ENCODE measurements at regions not wholly inside any gene's neighbourhood (a gene's known extent, or its start where the extent isn't known, plus 50 kb on each side); places are given as distances from the start of the nearest gene placed in this dataset.

DNA sequence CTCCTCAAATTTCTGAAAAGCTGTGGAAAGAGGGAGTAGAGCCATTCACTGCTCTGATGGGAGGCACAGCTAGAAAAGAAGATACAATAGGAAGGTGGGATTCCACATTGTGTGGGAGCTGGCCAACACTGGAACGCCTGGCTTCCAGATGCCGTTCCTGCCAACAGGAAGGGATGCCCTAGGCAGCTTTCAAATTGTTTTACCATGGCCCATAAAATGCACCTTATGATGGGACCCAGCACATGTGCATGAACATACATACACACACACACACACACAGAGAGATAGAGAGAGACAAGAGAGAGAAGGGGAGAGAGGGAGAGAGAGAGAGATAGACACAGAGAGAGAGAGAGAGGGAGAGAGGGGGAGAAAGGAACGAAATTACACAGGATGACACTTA is 86.1 kb upstream of the BZW1 start:
- in situ Hi-C loops (cut with HindIII; ENCODE audit: low pct_unique_long_range_greater_than_20kb, low sequenced_read_pairs) = no loop called here
- DNase-seq (ENCODE audit: low read depth) = no peak

DNA sequence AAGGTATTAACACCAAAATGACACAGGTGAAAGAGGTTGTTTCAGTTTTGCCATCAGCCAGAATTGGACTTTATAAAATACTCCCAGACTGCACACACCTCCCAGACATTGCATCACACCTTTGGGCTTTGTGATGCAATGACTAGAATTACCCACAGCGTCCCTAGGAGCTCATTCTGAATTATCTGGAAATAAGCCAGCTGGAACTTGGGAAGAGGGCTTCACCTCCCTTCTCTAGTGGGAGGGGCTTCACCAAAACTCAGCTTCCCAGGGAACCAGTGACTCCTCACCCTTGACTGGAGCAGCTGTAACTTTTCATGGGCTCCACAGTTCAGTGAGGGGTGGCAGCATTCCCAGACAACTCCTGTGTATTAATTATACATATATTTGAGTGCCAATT is 83.1 kb upstream of the BZW1 start:
- DNase-seq (ENCODE audit: low read depth) = no peak
- in situ Hi-C loops (cut with HindIII; ENCODE audit: low pct_unique_long_range_greater_than_20kb, low sequenced_read_pairs) = no loop called here

DNA sequence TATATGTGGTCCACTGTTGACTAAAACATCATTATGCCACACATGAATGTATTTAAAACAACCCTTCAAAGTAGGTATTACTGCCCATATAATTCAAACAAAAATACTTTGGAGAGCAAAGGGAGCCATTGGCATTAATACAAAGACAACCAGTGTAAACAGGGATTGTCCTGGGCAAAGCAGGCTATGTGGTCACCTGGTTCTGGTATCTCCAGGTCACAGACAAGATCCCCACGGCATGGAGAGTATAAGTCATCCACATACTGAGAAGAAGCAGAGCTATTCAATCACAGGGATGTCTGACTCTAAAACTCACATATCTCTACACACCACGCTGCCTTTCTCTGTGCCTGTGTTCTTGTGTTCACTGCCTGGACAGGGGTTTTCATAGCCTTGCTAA is 81.4 kb upstream of the BZW1 start:
- no peak for DNase-seq (ENCODE audit: low read depth)
- in situ Hi-C loops (cut with HindIII; ENCODE audit: low pct_unique_long_range_greater_than_20kb, low sequenced_read_pairs) = no loop called here

DNA sequence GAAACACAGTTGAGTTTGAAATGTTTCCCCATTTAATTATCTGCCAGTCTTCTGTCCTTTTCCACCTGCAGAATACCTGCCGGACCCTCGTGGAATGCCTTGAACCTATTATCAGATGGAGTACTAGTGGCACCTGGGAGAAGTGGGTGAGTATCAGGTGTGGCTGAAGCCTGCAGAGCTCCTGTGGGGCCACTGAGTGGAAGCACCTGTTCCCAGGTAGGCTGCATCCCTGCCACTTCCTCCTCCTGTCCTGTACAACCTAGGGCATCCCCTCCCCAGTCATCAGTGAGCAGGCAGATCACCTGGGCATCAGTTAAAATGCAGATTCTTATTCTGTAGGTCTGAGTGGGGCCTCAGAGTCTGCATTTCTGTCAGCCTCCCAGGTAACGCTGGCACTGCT is 80.8 kb upstream of the BZW1 start:
- DNase-seq (ENCODE audit: low read depth) = no peak
- in situ Hi-C loops (cut with HindIII; ENCODE audit: low pct_unique_long_range_greater_than_20kb, low sequenced_read_pairs) = no loop called here

DNA sequence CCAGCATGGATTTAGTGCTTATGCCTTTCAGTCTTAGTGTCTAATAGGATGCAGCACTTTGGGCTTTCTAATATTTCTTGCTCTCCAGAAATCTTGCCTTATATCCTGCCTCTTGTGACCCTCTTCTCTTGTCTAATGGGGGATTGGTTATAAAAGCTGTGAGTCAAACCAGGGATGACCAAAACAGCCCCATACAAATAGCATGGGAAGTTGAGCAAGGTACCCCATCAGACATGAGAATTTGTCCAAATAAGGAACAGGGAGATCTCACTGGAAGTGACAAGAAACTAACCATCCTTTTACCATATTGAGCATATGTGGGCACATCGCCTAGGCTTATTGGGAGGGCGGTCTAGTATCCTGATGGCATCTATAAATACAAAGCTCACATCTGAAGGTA is 78.8 kb upstream of the BZW1 start:
- in situ Hi-C loops (cut with HindIII; ENCODE audit: low pct_unique_long_range_greater_than_20kb, low sequenced_read_pairs) = no loop called here
- DNase-seq (ENCODE audit: low read depth) = no peak

DNA sequence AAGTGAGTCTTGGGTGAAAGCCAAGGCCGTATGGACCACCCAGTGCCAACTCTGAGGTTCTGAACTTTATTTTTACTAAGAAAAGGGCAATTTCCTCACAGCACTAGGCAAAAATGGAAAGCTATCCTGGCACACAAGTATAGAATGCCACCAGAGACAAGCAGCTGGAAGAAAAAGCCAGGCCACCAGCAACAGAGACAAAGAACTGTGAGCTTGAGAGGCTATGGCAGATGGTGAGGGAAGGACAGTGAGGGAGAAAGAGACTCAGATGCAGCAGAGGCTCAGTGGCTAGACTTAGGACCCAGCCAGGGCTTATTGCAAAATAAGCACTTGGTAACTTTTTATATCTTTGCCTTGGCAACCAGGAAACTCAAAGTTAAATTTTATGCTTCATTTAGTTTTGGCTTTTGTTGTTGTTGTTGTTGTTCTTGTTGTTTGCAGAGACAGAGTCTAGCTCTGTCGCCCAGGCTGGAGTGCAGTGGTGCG is 78.0 kb upstream of the BZW1 start:
- in situ Hi-C loops (cut with HindIII; ENCODE audit: low pct_unique_long_range_greater_than_20kb, low sequenced_read_pairs) = no loop called here
- DNase-seq (ENCODE audit: low read depth) = no peak

DNA sequence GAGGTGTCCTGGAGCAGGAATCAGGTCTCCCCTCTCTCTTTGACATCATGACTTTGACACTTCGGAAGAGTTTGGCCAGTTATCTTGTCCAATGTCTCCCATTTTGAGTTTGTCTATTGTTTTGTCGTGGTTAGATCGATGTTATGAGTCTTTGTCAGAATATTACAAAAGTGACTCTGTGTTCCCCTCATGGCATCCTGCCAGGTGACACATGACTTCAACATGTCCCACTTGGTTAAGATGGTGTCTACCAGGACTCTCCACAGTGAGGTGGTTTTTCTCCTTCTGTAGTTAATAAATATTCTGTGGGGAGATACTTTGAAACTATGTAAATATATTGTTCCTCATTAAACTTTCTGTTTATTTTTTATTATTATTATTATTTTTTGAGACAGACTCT is 76.6 kb upstream of the BZW1 start:
- in situ Hi-C loops (cut with HindIII; ENCODE audit: low pct_unique_long_range_greater_than_20kb, low sequenced_read_pairs) = no loop called here
- DNase-seq (ENCODE audit: low read depth) = no peak

DNA sequence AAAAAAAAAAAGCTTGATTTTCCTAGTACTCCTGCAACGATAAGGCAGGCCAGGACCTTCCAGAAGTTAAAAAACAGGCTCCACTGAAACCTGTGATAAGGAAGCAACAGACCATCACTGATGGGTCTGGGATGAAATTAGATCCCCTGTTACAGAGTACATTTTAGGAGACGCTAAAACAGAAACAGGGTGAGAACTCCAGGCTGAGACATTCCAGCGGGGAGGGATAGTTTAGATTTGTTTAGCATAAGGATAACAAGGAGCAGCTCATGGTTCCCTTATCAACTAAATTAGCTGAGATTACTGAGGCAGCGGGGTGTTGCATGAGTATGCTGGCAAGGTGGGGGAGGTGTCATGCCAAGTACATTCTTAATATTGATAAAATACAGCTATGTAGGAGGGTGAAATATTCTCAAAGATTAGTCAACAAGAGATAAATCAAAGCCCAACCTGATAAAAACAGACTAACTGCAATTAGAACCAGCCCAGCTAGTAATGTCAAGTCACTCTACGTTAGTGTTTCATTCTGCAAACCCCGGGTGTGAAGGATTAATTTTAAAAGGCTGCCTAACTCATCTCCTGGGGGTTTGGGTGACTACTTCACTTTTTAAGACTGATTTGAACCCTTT is 75.0 kb upstream of the BZW1 start:
- in situ Hi-C loops (cut with HindIII; ENCODE audit: low pct_unique_long_range_greater_than_20kb, low sequenced_read_pairs) = no loop called here
- no peak for DNase-seq (ENCODE audit: low read depth)

DNA sequence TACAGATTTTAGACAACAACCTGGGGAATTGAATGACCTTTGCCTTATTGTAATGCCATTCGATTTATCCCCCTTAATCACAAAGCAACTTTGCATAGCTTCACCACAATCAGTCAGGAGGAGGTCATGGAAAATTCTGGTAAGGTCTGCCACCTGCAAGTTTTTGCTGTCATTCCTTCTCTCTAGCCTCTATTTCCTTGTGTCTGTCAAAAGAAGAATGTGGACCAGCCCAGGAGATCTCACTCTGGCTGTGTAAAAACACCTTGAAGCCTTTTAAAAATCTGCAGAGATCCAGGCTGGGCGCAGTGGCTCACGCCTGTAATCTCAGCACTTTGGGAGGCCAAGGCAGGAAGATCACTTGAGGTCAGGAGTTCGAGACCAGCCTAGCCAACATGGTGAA is 74.1 kb upstream of the BZW1 start:
- in situ Hi-C loops (cut with HindIII; ENCODE audit: low pct_unique_long_range_greater_than_20kb, low sequenced_read_pairs) = no loop called here
- no peak for DNase-seq (ENCODE audit: low read depth)

DNA sequence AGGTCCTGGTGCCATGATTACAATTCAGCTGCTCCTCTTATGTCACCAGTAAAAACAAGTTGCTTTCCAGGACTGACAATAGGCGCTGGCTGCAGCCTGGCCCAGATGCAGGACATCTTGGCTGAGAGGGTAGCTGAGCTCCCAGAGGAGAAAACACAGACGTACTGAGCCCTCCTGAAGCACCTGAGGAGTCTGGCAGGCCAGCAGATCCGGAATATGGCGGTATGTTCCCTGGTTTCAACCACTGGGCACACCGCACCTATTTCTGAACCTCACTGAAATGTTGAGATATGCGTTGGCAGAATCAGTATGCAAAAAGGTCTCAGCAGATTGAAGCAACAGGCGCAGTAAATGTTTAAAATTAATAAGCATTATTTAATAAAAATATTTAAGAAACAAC is 73.1 kb upstream of the BZW1 start:
- DNase-seq (ENCODE audit: low read depth) = no peak
- in situ Hi-C loops (cut with HindIII; ENCODE audit: low pct_unique_long_range_greater_than_20kb, low sequenced_read_pairs) = no loop called here

DNA sequence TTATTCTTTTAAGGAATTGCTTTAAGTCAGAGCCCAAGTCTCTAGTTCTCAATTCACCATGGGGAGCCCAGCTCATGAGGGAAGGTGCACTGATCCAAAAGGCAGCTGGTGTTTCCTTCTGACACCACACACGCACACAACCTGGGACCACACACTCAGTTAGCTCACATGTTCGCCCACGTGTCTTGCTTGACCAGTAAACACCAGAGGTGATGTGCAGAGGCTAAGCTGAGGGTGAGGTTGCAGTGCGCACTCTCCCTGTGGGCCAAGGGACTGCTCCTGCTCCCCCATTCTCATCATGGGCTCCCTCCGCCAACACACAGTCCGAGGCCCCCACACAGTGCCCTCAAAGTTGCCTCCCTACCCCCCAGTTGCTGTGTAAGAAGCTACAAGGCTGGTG is 70.8 kb upstream of the BZW1 start:
- in situ Hi-C loops (cut with HindIII; ENCODE audit: low pct_unique_long_range_greater_than_20kb, low sequenced_read_pairs) = no loop called here
- no peak for DNase-seq (ENCODE audit: low read depth)

DNA sequence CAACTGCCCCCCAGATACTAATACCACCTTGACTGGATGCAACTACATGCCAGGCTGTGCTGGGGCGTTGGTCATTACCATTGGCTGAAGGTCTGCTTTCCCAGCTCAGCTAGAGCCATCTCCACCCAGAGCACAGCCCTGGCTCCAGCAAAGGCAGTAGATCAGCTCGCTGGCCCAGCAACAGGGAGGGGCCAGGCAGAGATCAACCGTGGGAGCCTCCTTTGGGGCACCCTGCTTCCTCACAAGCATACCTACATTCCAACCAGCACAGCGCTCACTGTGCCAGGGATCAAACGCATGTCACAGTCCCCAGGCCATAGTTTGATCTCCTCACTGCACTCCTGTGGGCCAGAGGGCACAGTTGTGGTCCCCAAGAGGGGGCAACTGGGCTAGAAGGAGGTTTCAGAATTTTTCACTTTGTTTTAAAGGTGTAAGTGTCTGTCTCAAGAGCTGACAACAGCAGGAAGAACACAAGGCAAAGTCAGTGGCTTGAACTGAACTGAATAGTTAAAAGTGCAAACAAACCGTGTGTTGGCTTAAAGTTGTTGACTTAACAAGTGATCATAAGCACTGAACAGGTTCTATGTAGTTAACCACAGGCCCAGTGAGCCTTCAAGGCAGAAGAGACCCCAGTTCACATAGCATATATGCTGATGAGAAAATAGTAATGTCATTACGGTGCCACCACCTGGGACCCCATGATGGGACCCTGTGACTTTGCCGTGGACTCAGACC is 70.1 kb upstream of the BZW1 start:
- no peak for DNase-seq (ENCODE audit: low read depth)
- in situ Hi-C loops (cut with HindIII; ENCODE audit: low pct_unique_long_range_greater_than_20kb, low sequenced_read_pairs) = no loop called here

DNA sequence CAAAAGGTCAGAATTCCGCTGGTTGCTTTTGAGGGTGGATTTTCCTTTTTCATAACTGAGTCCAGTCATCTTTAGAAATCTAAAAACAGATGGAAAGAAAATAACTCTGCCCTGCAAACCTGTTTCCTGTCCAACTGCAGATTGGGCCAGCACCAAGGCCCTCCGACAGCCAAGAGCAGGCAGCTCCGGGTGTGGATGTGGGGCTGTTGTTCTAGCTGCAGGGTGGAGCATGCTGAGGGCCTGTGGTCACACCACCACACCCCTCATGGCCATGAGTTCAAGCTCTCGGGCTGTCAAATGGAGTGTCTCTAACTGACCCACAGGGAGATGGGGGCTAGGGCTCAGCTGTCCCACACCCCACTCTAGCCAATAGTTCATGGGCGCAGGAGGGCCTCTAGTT is 69.3 kb upstream of the BZW1 start:
- in situ Hi-C loops (cut with HindIII; ENCODE audit: low pct_unique_long_range_greater_than_20kb, low sequenced_read_pairs) = no loop called here
- DNase-seq (ENCODE audit: low read depth) = no peak

DNA sequence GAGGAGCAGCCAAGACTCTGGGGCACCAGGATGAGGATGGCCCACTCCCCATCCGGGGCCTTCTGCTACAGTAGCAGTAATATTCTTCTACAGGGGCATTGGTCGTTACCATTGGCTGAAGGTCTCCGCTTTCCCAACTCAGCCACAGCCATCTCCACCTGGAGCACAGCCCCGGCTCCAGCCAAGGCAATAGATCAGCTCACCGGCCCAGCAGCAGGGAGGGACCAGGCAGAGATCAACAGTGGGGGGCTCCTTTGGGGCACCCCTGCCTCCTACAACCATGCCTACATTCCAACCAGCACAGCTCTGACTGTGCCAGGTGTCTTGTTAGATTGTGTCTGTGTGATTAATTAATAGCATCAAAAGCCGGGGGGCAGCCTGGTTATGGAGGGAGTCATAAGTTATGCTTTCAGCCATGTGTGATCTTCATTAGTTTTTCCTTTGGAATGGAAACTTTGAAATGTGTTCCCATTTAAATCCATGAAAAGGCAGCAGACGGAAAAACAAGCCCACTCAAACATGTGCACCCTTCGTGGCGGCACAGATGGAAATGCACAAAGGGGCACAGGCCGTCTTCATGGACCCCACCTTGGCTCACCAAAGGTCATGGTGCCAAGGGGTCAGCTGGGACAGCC is 68.6 kb upstream of the BZW1 start:
- in situ Hi-C loops (cut with HindIII; ENCODE audit: low pct_unique_long_range_greater_than_20kb, low sequenced_read_pairs) = no loop called here
- no peak for DNase-seq (ENCODE audit: low read depth)

DNA sequence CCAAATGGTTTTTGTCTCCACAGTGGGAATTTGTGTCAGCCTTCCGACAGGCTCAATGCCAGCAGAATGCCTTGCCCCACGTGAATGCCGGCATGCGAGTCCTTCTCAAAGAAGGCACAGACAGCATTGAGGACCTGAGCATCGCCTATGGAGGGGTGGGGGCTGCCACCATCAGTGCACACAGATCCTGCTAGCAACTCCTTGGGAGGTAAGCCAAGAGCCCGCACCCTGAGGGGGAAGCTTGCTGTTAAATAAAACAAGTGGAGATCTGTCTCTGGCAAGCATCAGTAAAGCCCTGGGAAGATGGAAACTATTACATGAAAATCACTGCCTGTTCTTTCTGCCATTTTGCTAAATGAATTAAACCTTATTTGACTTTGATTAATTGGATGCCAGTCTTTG is 67.5 kb upstream of the BZW1 start:
- no peak for DNase-seq (ENCODE audit: low read depth)
- in situ Hi-C loops (cut with HindIII; ENCODE audit: low pct_unique_long_range_greater_than_20kb, low sequenced_read_pairs) = no loop called here

DNA sequence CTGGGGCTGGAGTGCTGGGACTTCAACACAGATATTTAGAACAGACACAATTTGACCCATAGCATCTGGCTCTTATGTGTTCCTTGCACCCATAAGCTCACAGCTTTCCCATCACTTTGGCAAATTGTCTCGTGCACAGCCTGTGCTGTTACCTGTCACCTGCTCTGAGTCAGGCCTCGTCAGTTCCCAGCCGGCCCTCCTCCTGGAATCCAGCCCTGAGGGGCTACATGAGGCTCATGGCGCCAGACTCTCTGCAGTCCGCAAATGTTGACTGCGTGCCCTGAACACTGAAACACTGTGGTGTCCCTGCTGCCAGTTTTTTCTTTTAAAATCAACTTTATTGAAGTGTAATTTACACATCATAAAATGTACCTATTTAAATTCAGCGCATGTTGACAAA is 65.4 kb upstream of the BZW1 start:
- no peak for DNase-seq (ENCODE audit: low read depth)
- in situ Hi-C loops (cut with HindIII; ENCODE audit: low pct_unique_long_range_greater_than_20kb, low sequenced_read_pairs) = no loop called here

DNA sequence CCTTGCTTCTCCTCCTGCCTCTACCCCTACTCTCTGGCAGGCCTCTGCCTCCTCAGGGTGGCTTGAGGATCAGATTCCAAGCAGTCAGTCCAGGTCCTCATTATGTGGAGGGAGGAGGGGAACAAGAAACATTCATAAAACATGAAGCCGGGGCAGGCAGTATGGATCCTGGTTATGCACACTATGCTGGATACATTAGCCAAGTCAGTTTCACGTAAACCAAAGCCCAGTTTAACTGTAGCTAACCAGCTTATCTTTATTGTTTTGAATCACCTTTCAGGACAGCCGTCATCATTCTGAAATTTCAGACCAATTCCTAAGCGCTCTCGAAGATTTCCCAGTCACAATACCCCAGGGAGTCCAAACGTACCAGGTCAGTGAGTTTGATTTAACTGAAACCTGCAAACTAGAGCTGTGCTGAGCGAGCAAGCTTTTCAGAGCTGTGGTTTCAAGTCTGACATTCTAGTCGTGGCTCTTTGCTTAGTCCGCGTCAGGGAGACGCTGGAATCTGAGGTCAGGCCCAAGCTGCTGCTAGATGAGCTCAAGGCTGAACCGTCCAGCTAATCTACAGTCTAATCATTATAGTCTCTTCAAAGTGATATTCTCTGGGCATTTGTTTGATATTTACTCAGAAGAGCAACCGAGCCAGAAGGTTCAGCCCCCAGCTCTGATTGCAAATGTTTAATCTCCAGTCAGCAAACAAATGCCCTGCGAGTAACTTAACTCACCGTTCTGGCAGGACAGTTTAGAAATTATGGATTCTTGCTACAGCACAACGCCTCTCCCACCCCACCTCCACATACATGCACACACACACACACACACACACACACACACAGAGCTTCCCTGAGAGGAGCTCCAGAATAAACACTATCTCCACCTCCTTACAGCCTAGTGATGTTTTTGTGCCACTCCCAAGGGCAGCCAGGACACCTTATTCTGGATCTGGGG is 63.8 kb upstream of the BZW1 start:
- in situ Hi-C loops (cut with HindIII; ENCODE audit: low pct_unique_long_range_greater_than_20kb, low sequenced_read_pairs) = no loop called here
- no peak for DNase-seq (ENCODE audit: low read depth)

DNA sequence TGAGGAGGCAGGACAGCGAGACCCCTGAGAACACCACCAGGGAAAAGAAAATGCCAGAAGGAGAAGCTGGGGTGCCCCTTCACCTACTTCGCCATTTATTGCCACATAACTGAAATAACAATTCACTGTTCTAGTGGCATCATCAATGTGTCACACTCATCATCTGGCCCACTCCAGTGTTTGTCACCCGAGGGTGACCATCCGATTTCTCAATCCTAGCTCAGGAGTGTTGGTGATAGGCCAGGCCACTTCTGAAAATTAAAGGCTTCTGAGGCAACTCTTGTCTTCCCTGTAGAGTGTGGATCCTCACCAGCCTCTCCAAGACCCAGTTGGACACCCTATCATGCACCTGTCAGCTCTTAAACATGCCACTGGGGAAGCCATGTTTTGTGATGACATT is 62.9 kb upstream of the BZW1 start:
- in situ Hi-C loops (cut with HindIII; ENCODE audit: low pct_unique_long_range_greater_than_20kb, low sequenced_read_pairs) = no loop called here
- DNase-seq (ENCODE audit: low read depth) = no peak
